ENCODE measurements at regions not wholly inside any gene's neighbourhood (a gene's known extent, or its start where the extent isn't known, plus 50 kb on each side); places are given as distances from the start of the nearest gene placed in this dataset.

DNA sequence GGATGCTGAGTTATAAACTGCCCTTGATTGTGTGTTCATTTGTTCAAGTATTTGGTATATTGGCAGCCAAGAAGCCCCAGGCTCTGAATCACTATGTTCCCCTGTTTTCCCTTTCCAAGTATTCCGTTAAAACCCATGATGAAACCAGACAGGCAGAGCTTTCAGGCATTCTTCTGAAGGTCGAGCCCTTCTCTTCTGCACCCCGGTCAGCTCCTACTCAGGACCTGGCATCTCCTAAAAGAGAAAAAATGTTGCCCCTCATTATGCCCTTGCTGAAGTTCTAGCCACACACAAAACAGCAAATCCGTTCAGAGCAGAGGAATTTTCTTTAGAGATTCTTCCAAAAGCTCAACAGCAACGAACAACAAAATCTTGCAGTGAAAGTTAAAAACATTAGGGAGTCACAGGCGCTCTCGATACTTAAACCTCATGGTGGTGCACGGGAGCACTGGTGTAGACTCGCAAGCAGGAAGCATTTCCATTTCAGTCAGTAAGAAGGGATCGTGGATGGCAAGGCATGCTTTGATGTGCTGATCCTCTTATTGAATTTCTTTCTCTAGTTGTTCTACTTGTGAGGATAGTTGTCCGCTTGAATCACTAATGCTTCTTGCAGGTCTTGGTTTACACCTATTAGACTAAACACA is 264.9 kb downstream of the SKIDA1 start:
- no peak for DNase-seq (ENCODE audit: low spot score)
- H3K9me3 ChIP-seq: no peaks in the 10 kb centered on the region
- no peak overlapping the region for H3K4me3 ChIP-seq
- H3K27me3 ChIP-seq (replicated peaks; ENCODE audit: insufficient read depth): no peaks in the 10 kb centered on the region
- TF ChIP-seq, protein P1, sequence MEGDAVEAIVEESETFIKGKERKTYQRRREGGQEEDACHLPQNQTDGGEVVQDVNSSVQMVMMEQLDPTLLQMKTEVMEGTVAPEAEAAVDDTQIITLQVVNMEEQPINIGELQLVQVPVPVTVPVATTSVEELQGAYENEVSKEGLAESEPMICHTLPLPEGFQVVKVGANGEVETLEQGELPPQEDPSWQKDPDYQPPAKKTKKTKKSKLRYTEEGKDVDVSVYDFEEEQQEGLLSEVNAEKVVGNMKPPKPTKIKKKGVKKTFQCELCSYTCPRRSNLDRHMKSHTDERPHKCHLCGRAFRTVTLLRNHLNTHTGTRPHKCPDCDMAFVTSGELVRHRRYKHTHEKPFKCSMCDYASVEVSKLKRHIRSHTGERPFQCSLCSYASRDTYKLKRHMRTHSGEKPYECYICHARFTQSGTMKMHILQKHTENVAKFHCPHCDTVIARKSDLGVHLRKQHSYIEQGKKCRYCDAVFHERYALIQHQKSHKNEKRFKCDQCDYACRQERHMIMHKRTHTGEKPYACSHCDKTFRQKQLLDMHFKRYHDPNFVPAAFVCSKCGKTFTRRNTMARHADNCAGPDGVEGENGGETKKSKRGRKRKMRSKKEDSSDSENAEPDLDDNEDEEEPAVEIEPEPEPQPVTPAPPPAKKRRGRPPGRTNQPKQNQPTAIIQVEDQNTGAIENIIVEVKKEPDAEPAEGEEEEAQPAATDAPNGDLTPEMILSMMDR (IDR thresholded peaks at IDR 0.05): no peak
- TF ChIP-seq POLR2A (IDR thresholded peaks at IDR 0.05): no peak
- TF ChIP-seq POLR2AphosphoS5 (IDR thresholded peaks at IDR 0.05): no peak
- no peak overlapping the region for H3K27ac ChIP-seq
- no peaks in the 10 kb centered on the region for H3K4me1 ChIP-seq (replicated peaks)
- 62% methylated on average over 11 of the region's 11 CpGs for WGBS
- intact Hi-C loops (cut with DNase I): loop anchor here (10.0 kb wide), 1 partner anchor 86 kb away; no protein-coding TSS in a partner anchor
- no peaks in the 10 kb centered on the region for H3K36me3 ChIP-seq

DNA sequence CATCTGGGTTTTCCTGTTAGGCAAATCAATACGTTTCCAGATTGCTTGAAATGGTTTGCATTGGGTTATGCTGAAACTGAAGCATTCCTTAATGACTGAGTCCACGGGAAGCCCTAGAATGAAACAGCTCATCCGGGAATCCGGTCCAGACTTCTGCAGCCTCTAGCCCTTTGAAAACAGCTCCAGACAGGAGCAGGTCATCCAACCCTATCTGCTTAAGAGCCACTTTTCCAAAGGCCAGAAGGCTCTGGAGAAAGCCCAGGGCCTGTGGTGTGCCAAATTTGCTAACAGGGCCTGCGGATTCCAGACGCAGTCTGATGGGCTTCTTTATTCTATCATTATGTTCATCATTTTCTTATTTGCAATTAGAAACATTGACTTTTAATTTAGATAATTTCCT is 265.4 kb downstream of the SKIDA1 start:
- H3K4me3 ChIP-seq: no peak overlapping the region
- no peaks in the 10 kb centered on the region for H3K9me3 ChIP-seq
- no peak for TF ChIP-seq POLR2AphosphoS5 (IDR thresholded peaks at IDR 0.05)
- no peak for TF ChIP-seq POLR2A (IDR thresholded peaks at IDR 0.05)
- TF ChIP-seq, protein P1 (IDR thresholded peaks at IDR 0.05): no peak
- no peaks in the 10 kb centered on the region for H3K27me3 ChIP-seq (replicated peaks; ENCODE audit: insufficient read depth)
- no peak for DNase-seq (ENCODE audit: low spot score)
- no peaks in the 10 kb centered on the region for H3K4me1 ChIP-seq (replicated peaks)
- 78% methylated on average over 6 of the region's 6 CpGs for WGBS
- no peak overlapping the region for H3K27ac ChIP-seq
- intact Hi-C loops (cut with DNase I): loop anchor here (10.0 kb wide), 1 partner anchor 85 kb away; no protein-coding TSS in a partner anchor
- H3K36me3 ChIP-seq: no peaks in the 10 kb centered on the region

DNA sequence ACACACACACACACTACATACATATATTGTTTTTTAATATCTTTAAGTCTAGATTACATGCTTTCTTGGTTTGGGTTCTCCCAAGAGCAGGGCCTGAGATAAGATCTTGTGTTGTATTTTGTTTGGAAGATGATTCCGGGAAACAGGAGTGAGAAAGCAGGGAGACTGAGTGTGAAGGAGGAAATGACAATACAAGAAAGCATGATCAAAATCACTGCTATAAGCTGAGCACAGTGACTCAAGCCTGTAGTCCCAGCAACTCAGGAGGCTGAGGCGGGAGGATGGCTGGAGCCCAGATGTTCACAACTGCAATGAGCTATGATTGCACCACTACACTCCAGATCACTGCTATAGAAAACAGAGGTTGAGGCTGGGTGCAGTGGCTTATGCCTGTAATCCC is 267.6 kb downstream of the SKIDA1 start:
- intact Hi-C loops (cut with DNase I): no loop called here
- Histone ChIP-seq H3K4me3 (no peak overlapping the region), H3K36me3 (no peaks in the 10 kb centered on the region), H3K4me1 (replicated peaks) (no peaks in the 10 kb centered on the region), H3K9me3 (no peaks in the 10 kb centered on the region), H3K27me3 (replicated peaks; ENCODE audit: insufficient read depth) (no peaks in the 10 kb centered on the region), H3K27ac (no peak overlapping the region)
- TF ChIP-seq POLR2A (IDR thresholded peaks at IDR 0.05): no peak
- no peak for TF ChIP-seq POLR2AphosphoS5 (IDR thresholded peaks at IDR 0.05)
- TF ChIP-seq, protein P1 (IDR thresholded peaks at IDR 0.05): no peak
- DNase-seq (ENCODE audit: low spot score): no peak
- WGBS: 58% methylated on average over 2 of the region's 2 CpGs

DNA sequence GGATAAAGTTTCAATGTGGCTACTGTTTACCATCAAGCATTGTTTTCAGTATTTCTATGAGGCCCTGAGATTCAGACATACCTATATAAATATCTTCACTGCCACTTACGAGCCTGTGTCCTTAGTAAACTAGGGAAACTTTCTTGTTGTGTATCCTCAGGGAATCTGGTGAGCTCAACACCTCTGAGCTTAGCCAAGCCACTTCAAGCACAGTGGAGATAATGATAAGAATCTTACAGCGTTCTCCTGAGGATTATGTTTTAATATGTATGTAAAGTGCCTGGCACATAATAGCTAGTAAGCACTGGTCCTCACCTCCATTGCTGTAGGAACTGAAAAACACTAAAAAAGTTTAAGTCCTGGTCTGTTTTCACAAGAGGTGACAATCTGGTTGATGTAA is 268.3 kb downstream of the SKIDA1 start:
- TF ChIP-seq POLR2AphosphoS5 (IDR thresholded peaks at IDR 0.05) (no peak), POLR2A (IDR thresholded peaks at IDR 0.05) (no peak)
- TF ChIP-seq, protein P1 (IDR thresholded peaks at IDR 0.05): no peak
- Histone ChIP-seq H3K4me3 (no peak overlapping the region), H3K27ac (no peak overlapping the region), H3K9me3 (no peaks in the 10 kb centered on the region), H3K4me1 (replicated peaks) (no peaks in the 10 kb centered on the region), H3K36me3 (no peaks in the 10 kb centered on the region), H3K27me3 (replicated peaks; ENCODE audit: insufficient read depth) (no peaks in the 10 kb centered on the region)
- DNase-seq (ENCODE audit: low spot score): no peak
- intact Hi-C loops (cut with DNase I): no loop called here
- WGBS: 37% methylated on average over 2 of the region's 2 CpGs

DNA sequence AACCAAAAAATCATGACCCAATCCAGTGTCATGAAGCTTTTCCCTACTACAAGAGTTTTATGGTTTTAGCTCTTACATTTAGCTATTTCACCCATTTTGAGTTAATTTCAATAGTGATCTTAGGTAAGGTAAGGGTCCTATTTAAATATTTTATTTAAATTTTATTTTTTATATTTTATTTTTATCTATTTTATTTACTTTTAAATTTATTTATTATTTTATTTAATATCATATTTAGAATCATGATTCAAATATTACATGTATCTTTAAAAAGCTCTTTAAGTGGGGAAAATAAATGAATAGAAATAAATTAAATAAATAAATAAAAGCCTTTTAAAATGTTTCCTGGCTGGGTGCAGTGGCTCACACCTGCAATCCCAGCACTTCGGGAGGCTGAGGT is 276.0 kb downstream of the SKIDA1 start:
- H3K27me3 ChIP-seq (replicated peaks; ENCODE audit: insufficient read depth): no peaks in the 10 kb centered on the region
- H3K4me3 ChIP-seq: no peak overlapping the region
- no peak for TF ChIP-seq POLR2A (IDR thresholded peaks at IDR 0.05)
- TF ChIP-seq, protein P1 (IDR thresholded peaks at IDR 0.05): no peak
- no peak for TF ChIP-seq POLR2AphosphoS5 (IDR thresholded peaks at IDR 0.05)
- 95% methylated on average over 1 of the region's 1 CpG for WGBS
- no peaks in the 10 kb centered on the region for H3K4me1 ChIP-seq (replicated peaks)
- intact Hi-C loops (cut with DNase I): no loop called here
- no peak for DNase-seq (ENCODE audit: low spot score)
- no peaks in the 10 kb centered on the region for H3K9me3 ChIP-seq
- no peaks in the 10 kb centered on the region for H3K36me3 ChIP-seq
- H3K27ac ChIP-seq: no peak overlapping the region
